ENCODE measurements at regions not wholly inside any gene's neighbourhood (a gene's known extent, or its start where the extent isn't known, plus 50 kb on each side); places are given as distances from the start of the nearest gene placed in this dataset.

DNA sequence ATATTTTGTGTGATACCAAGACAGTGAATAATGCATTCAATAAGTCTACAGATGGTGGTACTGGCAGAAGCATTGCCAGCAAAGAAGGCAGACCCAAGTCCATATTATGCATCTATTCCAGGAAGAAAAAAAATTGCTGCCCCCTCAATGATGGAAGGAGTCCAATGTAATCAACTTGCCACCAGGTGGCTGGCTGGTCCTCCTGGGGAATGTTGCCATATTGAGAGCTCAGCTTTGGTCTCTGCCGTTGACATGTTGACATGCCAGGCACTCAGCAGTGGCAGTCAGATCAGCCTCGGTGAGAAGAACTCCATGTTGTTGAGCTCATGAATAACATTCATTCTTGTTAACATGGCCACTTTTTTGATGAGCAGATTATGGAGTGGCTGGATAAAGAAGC lies 298.5 kb downstream of the IGSF11 start:
- no peak overlapping the region for H3K27ac ChIP-seq
- H3K36me3 ChIP-seq (ENCODE audit: control insufficient read depth, insufficient read depth, low read length), result no peaks in the 10 kb centered on the region
- no peak overlapping the region for H3K4me3 ChIP-seq (ENCODE audit: low read depth, low read length)
- no peaks in the 10 kb centered on the region for H3K79me2 ChIP-seq
- no peak overlapping the region for H3K9ac ChIP-seq
- no peaks in the 10 kb centered on the region for H3K4me1 ChIP-seq
- no peaks in the 10 kb centered on the region for H3K27me3 ChIP-seq (ENCODE audit: control insufficient read depth, insufficient read depth, low read length)
- H2AFZ ChIP-seq, result no peak overlapping the region
- no peak overlapping the region for H3K4me2 ChIP-seq (ENCODE audit: low read length)
- H3K9me3 ChIP-seq (ENCODE audit: control insufficient read depth, low read length), result no peaks in the 10 kb centered on the region
- TF ChIP-seq, protein P1, sequence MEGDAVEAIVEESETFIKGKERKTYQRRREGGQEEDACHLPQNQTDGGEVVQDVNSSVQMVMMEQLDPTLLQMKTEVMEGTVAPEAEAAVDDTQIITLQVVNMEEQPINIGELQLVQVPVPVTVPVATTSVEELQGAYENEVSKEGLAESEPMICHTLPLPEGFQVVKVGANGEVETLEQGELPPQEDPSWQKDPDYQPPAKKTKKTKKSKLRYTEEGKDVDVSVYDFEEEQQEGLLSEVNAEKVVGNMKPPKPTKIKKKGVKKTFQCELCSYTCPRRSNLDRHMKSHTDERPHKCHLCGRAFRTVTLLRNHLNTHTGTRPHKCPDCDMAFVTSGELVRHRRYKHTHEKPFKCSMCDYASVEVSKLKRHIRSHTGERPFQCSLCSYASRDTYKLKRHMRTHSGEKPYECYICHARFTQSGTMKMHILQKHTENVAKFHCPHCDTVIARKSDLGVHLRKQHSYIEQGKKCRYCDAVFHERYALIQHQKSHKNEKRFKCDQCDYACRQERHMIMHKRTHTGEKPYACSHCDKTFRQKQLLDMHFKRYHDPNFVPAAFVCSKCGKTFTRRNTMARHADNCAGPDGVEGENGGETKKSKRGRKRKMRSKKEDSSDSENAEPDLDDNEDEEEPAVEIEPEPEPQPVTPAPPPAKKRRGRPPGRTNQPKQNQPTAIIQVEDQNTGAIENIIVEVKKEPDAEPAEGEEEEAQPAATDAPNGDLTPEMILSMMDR (IDR thresholded peaks at IDR 0.05), result no peak

DNA sequence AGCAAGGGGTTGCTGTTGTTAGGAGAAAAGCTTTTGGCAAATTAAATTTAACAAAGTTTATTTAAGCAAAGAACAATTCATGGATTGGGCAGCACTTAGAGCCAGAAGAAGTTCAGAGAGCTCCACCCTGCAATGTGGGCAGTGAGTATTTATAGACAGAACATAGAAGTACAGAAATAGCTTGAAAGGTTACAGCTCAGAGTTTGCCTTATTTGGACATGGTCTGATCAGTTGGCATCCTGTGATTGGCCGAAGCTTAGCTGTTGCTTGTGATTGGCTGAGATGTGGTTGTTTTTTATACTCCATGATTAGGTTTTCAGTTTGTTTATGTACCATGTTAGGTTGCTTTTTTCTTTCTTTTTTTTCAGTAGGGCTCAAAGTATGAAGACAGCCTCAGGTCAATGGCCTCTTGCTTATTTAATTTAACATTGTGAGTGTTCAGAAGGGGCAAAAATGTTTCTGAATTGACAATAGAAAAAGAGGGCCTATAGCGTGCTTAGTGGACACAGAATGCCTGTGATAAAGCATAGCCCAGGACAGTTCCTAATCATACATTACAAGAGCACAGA lies 293.8 kb downstream of the IGSF11 start:
- Histone ChIP-seq H3K27me3 (ENCODE audit: control insufficient read depth, insufficient read depth, low read length) (no peaks in the 10 kb centered on the region), H3K4me1 (no peaks in the 10 kb centered on the region), H3K4me3 (ENCODE audit: low read depth, low read length) (no peak overlapping the region), H3K4me2 (ENCODE audit: low read length) (no peak overlapping the region), H3K27ac (no peak overlapping the region), H2AFZ (no peak overlapping the region), H3K79me2 (no peaks in the 10 kb centered on the region), H3K9ac (no peak overlapping the region), H3K9me3 (ENCODE audit: control insufficient read depth, low read length) (no peaks in the 10 kb centered on the region), H3K36me3 (ENCODE audit: control insufficient read depth, insufficient read depth, low read length) (no peaks in the 10 kb centered on the region)
- TF ChIP-seq, protein P1 (IDR thresholded peaks at IDR 0.05), result no peak

DNA sequence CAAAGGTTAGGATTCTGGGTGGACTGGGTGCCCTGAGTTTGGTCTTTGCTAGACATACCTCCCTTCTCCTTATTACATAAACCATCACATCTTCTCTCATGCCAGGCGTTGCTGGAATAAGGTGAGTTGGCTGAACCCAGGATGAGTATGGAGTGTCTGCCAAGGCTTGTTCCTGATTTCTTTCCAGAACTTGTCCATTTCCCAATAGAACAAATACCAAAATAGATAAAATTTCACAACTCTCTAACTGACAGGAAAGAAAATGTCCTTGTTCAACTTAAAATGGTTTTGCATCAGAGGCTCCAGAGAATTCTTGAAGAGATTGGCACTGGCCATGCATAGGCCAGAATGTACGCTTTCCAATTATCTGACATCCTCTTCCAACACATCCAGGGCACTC lies 291.9 kb downstream of the IGSF11 start:
- H3K9me3 ChIP-seq (ENCODE audit: control insufficient read depth, low read length), result no peaks in the 10 kb centered on the region
- H2AFZ ChIP-seq, result no peak overlapping the region
- H3K79me2 ChIP-seq, result no peaks in the 10 kb centered on the region
- no peak overlapping the region for H3K4me2 ChIP-seq (ENCODE audit: low read length)
- no peak overlapping the region for H3K9ac ChIP-seq
- no peaks in the 10 kb centered on the region for H3K36me3 ChIP-seq (ENCODE audit: control insufficient read depth, insufficient read depth, low read length)
- H3K27me3 ChIP-seq (ENCODE audit: control insufficient read depth, insufficient read depth, low read length), result no peaks in the 10 kb centered on the region
- H3K27ac ChIP-seq, result no peak overlapping the region
- TF ChIP-seq, protein P1 (IDR thresholded peaks at IDR 0.05), result no peak
- H3K4me1 ChIP-seq, result no peaks in the 10 kb centered on the region
- no peak overlapping the region for H3K4me3 ChIP-seq (ENCODE audit: low read depth, low read length)

DNA sequence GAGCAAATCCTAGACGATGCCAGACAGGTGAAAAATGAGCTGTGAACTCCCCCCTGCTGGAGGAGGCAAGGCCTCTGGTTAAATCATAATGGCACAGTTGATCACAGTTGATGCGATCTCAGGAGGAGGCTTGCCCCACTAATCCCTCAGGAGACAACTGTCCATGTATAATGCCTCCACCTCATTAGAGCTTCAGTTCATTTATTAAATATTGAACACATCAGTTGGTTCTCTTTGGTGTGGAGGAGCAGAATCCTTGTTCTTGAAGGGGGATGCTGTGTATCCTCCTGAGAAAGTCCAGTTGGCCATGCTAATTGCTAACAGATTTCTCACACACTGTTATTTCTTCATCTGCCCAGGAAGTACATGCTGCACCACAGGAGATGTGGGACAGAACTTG lies 290.5 kb downstream of the IGSF11 start:
- Histone ChIP-seq H3K36me3 (ENCODE audit: control insufficient read depth, insufficient read depth, low read length) (no peaks in the 10 kb centered on the region), H3K9ac (no peak overlapping the region), H3K27me3 (ENCODE audit: control insufficient read depth, insufficient read depth, low read length) (no peaks in the 10 kb centered on the region), H3K4me1 (no peaks in the 10 kb centered on the region), H3K27ac (no peak overlapping the region), H3K79me2 (no peaks in the 10 kb centered on the region), H3K9me3 (ENCODE audit: control insufficient read depth, low read length) (no peaks in the 10 kb centered on the region), H2AFZ (no peak overlapping the region), H3K4me3 (ENCODE audit: low read depth, low read length) (no peak overlapping the region), H3K4me2 (ENCODE audit: low read length) (no peak overlapping the region)
- TF ChIP-seq, protein P1 (IDR thresholded peaks at IDR 0.05), result no peak

All from parathyroid adenoma (tissue), 2 donors.